ENCODE measurements at regions not wholly inside any gene's neighbourhood (a gene's known extent, or its start where the extent isn't known, plus 50 kb on each side); places are given as distances from the start of the nearest gene placed in this dataset.

GRCh38 chr2:235217846-235218245, 266.0 kb downstream of the SH3BP4 start:
- H2BK5ac ChIP-seq (ENCODE audit: low read depth, low read length): no peak overlapping the region
- TF ChIP-seq EZH2 (IDR thresholded peaks at IDR 0.05; ENCODE audit: low read depth, low read length, severe bottlenecking) (no peak), POLR2A (IDR thresholded peaks at IDR 0.05; ENCODE audit: control extremely low read depth in 1 of 2, low read depth in 2 of 2, low read length in 2 of 2) (no peak), GABPA (IDR thresholded peaks at IDR 0.05; ENCODE audit: borderline replicate concordance, insufficient read depth, low read length) (no peak), KDM4A (IDR thresholded peaks at IDR 0.05; ENCODE audit: low read depth, low read length, severe bottlenecking) (no peak)

More at GRCh38 chr2:235217846-235218245, 266.0 kb downstream of the SH3BP4 start:
- Histone ChIP-seq H3K4me3 (ENCODE audit: extremely low read depth in 1 of 4, insufficient read depth in 2 of 4, low read depth in 3 of 4, low read length in 4 of 4) (no peak overlapping the region), H3K23me2 (ENCODE audit: low read depth, low read length) (no peaks in the 10 kb centered on the region), H3K18ac (ENCODE audit: extremely low read depth, low read length) (no peak overlapping the region), H4K5ac (ENCODE audit: insufficient read length, low read depth, low read length) (no peak overlapping the region), H3K4me2 (ENCODE audit: insufficient read depth in 1 of 2, low read depth in 2 of 2, low read length in 2 of 2) (no peak overlapping the region), H3K27me3 (replicated peaks in 1 of 4; ENCODE audit: control insufficient read depth in 3 of 4, extremely low read depth in 1 of 4, insufficient read depth in 3 of 4, low read length in 3 of 4) (no peaks in the 10 kb centered on the region), H3K4me1 (replicated peaks in 1 of 4; ENCODE audit: control insufficient read depth in 3 of 4, insufficient read depth in 4 of 4, low read length in 3 of 4) (peaks cover 0 to 3% (median 1%) of the 10 kb centered on the region in 4 experiments; a peak in 2 of 7 replicates), H3K4ac (replicated peaks; ENCODE audit: insufficient read length, low read depth, low read length) (no peak overlapping the region), H4K8ac (ENCODE audit: extremely low read depth, insufficient read depth, low read length) (no peak overlapping the region), H3K23ac (ENCODE audit: insufficient read length) (no peak overlapping the region), H4K91ac (replicated peaks; ENCODE audit: insufficient read length, low read length) (no peak overlapping the region), H3K27ac (ENCODE audit: low read depth, low read length) (no peak overlapping the region), H3K79me1 (ENCODE audit: low read depth, low read length) (no peaks in the 10 kb centered on the region), H2BK15ac (ENCODE audit: low read length) (no peak overlapping the region), H3K36me3 (ENCODE audit: control insufficient read depth in 2 of 4, insufficient read depth in 4 of 4, low read length in 3 of 4) (no peaks in the 10 kb centered on the region), H3K14ac (ENCODE audit: insufficient read length) (no peak overlapping the region), H3K56ac (replicated peaks; ENCODE audit: insufficient read length, low read depth, low read length) (no peak overlapping the region), H3K9me3 (ENCODE audit: insufficient read depth in 2 of 2, low read depth in 1 of 2, low read length in 1 of 2) (no peaks in the 10 kb centered on the region), H4K20me1 (replicated peaks in 1 of 2; ENCODE audit: control insufficient read depth in 1 of 2, insufficient read depth in 2 of 2, low read length in 2 of 2) (no peaks in the 10 kb centered on the region), H2AFZ (ENCODE audit: low read length) (no peak overlapping the region), H3K79me2 (ENCODE audit: control insufficient read depth in 1 of 2, insufficient read depth in 2 of 2, low read length in 2 of 2) (no peaks in the 10 kb centered on the region), H2BK120ac (replicated peaks; ENCODE audit: low read depth, low read length) (no peak overlapping the region), H2AK5ac (ENCODE audit: low read depth, low read length) (no peak overlapping the region), H3K9ac (replicated peaks in 1 of 4; ENCODE audit: extremely low read depth in 1 of 4, low read depth in 3 of 4, low read length in 3 of 4) (no peak overlapping the region), H2BK20ac (ENCODE audit: low read length) (no peak overlapping the region), H2BK12ac (ENCODE audit: low read depth, low read length) (no peak overlapping the region)
- WGBS, 2 experiments (ENCODE audit: extremely low coverage in 1 of 2, insufficient coverage in 1 of 2, insufficient read length in 1 of 2, insufficient replicate concordance in 2 of 2, low coverage in 1 of 2, low lambda C conversion rate in 2 of 2, missing lambda C conversion rate in 1 of 2): 93% methylated on average over 5 of the region's 5 CpGs; no CpG with 5 or more reads in 1 of the 2 experiments
- CTCF ChIA-PET (ENCODE audit: partially characterized antibody): interaction anchor here (0.6 to 1.7 kb wide), 2 partner anchors 11 to 631 kb away, joined by 3 read pairs; no protein-coding TSS in a partner anchor
- FAIRE-seq: no peak
- POLR2A ChIA-PET (ENCODE audit: partially characterized antibody): no interaction called here
- DNase-seq (ENCODE audit: low read depth in 1 of 2, low spot score in 2 of 2): no peak
